ENCODE measurements at regions not wholly inside any gene's neighbourhood (a gene's known extent, or its start where the extent isn't known, plus 50 kb on each side); places are given as distances from the start of the nearest gene placed in this dataset.
A peak's percentile ranks its signal among the peaks of the same experiment; 100 is the strongest.

- no peak for ATAC-seq
- POLR2A ChIA-PET: no interaction called here
- H3K9me3 Mint-ChIP-seq: peaks cover 5% of the 10 kb centered on the region
- H3K27ac Mint-ChIP-seq: no peak overlapping the region
- H3K27me3 Mint-ChIP-seq (ENCODE audit: low read depth): no peaks in the 10 kb centered on the region
- CTCF ChIA-PET: interaction anchor here (0.6 to 3.2 kb wide), 17 partner anchors 19 to 472 kb away, joined by 3 to 33 read pairs (median 4); no protein-coding TSS in a partner anchor
- H3K4me1 Mint-ChIP-seq: peaks cover 48% of the 10 kb centered on the region
- H3K36me3 Mint-ChIP-seq: peaks cover 8% of the 10 kb centered on the region
- H3K4me3 Mint-ChIP-seq: no peak overlapping the region
- no peak for TF ChIP-seq ATF3 (CRISPR knock-in tag; conservative IDR thresholded peaks at IDR 0.05)
- DNase-seq (ENCODE audit: low spot score): no peak
Observed at GRCh38 chr2:160582081-160582480, 88.5 kb upstream of the RBMS1 start.

- ATAC-seq: peak; percentile 65
- DNase-seq (ENCODE audit: low spot score): no peak
- Mint-ChIP-seq H3K4me1 (peaks cover 48% of the 10 kb centered on the region), H3K27me3 (ENCODE audit: low read depth) (no peaks in the 10 kb centered on the region), H3K36me3 (0 out of 2 replicates have a peak, but pooled peaks cover 3% of the 10 kb centered on the region), H3K4me3 (no peak overlapping the region), H3K27ac (no peak overlapping the region), H3K9me3 (peaks cover 5% of the 10 kb centered on the region)
- ChIA-PET POLR2A (no interaction called here), CTCF (interaction anchor here (0.6 to 3.2 kb wide), 9 partner anchors 304 to 472 kb away, joined by 3 to 33 read pairs (median 4); no protein-coding TSS in a partner anchor)
- TF ChIP-seq HMGA2 (CRISPR knock-in tag; IDR thresholded peaks at IDR 0.05): no peak
- no peak for TF ChIP-seq ZBTB21 (CRISPR knock-in tag; IDR thresholded peaks at IDR 0.05; ENCODE audit: borderline replicate concordance)
- no peak for TF ChIP-seq ATF1 (CRISPR knock-in tag; IDR thresholded peaks at IDR 0.05)
- TF ChIP-seq ZNF138 (CRISPR knock-in tag; conservative IDR thresholded peaks at IDR 0.05): no peak
- TF ChIP-seq, protein P1, sequence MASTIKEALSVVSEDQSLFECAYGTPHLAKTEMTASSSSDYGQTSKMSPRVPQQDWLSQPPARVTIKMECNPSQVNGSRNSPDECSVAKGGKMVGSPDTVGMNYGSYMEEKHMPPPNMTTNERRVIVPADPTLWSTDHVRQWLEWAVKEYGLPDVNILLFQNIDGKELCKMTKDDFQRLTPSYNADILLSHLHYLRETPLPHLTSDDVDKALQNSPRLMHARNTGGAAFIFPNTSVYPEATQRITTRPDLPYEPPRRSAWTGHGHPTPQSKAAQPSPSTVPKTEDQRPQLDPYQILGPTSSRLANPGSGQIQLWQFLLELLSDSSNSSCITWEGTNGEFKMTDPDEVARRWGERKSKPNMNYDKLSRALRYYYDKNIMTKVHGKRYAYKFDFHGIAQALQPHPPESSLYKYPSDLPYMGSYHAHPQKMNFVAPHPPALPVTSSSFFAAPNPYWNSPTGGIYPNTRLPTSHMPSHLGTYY (CRISPR knock-in tag; IDR thresholded peaks at IDR 0.05): no peak
- TF ChIP-seq, protein P2, sequence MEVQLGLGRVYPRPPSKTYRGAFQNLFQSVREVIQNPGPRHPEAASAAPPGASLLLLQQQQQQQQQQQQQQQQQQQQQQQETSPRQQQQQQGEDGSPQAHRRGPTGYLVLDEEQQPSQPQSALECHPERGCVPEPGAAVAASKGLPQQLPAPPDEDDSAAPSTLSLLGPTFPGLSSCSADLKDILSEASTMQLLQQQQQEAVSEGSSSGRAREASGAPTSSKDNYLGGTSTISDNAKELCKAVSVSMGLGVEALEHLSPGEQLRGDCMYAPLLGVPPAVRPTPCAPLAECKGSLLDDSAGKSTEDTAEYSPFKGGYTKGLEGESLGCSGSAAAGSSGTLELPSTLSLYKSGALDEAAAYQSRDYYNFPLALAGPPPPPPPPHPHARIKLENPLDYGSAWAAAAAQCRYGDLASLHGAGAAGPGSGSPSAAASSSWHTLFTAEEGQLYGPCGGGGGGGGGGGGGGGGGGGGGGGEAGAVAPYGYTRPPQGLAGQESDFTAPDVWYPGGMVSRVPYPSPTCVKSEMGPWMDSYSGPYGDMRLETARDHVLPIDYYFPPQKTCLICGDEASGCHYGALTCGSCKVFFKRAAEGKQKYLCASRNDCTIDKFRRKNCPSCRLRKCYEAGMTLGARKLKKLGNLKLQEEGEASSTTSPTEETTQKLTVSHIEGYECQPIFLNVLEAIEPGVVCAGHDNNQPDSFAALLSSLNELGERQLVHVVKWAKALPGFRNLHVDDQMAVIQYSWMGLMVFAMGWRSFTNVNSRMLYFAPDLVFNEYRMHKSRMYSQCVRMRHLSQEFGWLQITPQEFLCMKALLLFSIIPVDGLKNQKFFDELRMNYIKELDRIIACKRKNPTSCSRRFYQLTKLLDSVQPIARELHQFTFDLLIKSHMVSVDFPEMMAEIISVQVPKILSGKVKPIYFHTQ (CRISPR knock-in tag; IDR thresholded peaks at IDR 0.05): no peak
- no peak for TF ChIP-seq EMX1 (CRISPR knock-in tag; IDR thresholded peaks at IDR 0.05)
- no peak for TF ChIP-seq ZNF396 (CRISPR knock-in tag; IDR thresholded peaks at IDR 0.05; ENCODE audit: borderline replicate concordance)
- TF ChIP-seq E2F4 (CRISPR knock-in tag; IDR thresholded peaks at IDR 0.05; ENCODE audit: borderline replicate concordance, low read depth): no peak
- no peak for TF ChIP-seq CBFB (CRISPR knock-in tag; IDR thresholded peaks at IDR 0.05; ENCODE audit: low read depth)
- TF ChIP-seq, protein P3, sequence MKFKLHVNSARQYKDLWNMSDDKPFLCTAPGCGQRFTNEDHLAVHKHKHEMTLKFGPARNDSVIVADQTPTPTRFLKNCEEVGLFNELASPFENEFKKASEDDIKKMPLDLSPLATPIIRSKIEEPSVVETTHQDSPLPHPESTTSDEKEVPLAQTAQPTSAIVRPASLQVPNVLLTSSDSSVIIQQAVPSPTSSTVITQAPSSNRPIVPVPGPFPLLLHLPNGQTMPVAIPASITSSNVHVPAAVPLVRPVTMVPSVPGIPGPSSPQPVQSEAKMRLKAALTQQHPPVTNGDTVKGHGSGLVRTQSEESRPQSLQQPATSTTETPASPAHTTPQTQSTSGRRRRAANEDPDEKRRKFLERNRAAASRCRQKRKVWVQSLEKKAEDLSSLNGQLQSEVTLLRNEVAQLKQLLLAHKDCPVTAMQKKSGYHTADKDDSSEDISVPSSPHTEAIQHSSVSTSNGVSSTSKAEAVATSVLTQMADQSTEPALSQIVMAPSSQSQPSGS (CRISPR knock-in tag; IDR thresholded peaks at IDR 0.05; ENCODE audit: borderline replicate concordance, low read depth): no peak
Observed at GRCh38 chr2:160582490-160583145, 89.0 kb upstream of the RBMS1 start.

GRCh38 chr2:160583146-160583535 is 89.5 kb upstream of the RBMS1 start:
- DNase-seq (ENCODE audit: low spot score) (no peak), ATAC-seq (no peak)
- Mint-ChIP-seq H3K9me3 (peaks cover 3% of the 10 kb centered on the region), H3K27me3 (ENCODE audit: low read depth) (no peaks in the 10 kb centered on the region), H3K4me3 (no peak overlapping the region), H3K27ac (no peak overlapping the region), H3K4me1 (peaks cover 48% of the 10 kb centered on the region), H3K36me3 (0 out of 2 replicates have a peak, but pooled peaks cover 1% of the 10 kb centered on the region)
- POLR2A ChIA-PET: no interaction called here
- CTCF ChIA-PET: interaction anchor here (0.6 to 3.2 kb wide), 5 partner anchors 329 to 473 kb away, joined by 3 to 33 read pairs (median 4); no protein-coding TSS in a partner anchor
- no peak for TF ChIP-seq PREB (CRISPR knock-in tag; IDR thresholded peaks at IDR 0.05; ENCODE audit: borderline replicate concordance)
- TF ChIP-seq, protein P4, sequence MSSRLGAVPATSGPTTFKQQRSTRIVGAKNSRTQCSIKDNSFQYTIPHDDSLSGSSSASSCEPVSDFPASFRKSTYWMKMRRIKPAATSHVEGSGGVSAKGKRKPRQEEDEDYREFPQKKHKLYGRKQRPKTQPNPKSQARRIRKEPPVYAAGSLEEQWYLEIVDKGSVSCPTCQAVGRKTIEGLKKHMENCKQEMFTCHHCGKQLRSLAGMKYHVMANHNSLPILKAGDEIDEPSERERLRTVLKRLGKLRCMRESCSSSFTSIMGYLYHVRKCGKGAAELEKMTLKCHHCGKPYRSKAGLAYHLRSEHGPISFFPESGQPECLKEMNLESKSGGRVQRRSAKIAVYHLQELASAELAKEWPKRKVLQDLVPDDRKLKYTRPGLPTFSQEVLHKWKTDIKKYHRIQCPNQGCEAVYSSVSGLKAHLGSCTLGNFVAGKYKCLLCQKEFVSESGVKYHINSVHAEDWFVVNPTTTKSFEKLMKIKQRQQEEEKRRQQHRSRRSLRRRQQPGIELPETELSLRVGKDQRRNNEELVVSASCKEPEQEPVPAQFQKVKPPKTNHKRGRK (CRISPR knock-in tag; IDR thresholded peaks at IDR 0.05; ENCODE audit: borderline replicate concordance): no peak
- TF ChIP-seq CTCF (IDR thresholded peaks at IDR 0.05): no peak
- TF ChIP-seq SOX15 (CRISPR knock-in tag; IDR thresholded peaks at IDR 0.05): no peak
- no peak for TF ChIP-seq GABPB1 (CRISPR knock-in tag; IDR thresholded peaks at IDR 0.05)
- TF ChIP-seq ZNF396 (CRISPR knock-in tag; IDR thresholded peaks at IDR 0.05; ENCODE audit: borderline replicate concordance): no peak
- TF ChIP-seq MAX (CRISPR knock-in tag; IDR thresholded peaks at IDR 0.05): no peak
- no peak for TF ChIP-seq CREB1 (CRISPR knock-in tag; IDR thresholded peaks at IDR 0.05)
